GM19468 (cell line): ENCODE measurements at regions not wholly inside any gene's neighbourhood (a gene's known extent, or its start where the extent isn't known, plus 50 kb on each side); places are given as distances from the start of the nearest gene placed in this dataset.

Experiments
- ATAC-seq: cut with Tn5 transposase; IDR thresholded peaks from one replicate; pipeline ENCODE4 v1.9.1; 2021; ENCODE audit warnings: mild to moderate bottlenecking, moderate library complexity, moderate number of reproducible peaks; ENCODE audit not compliant: unreplicated experiment; ENCODE audit errors: extremely low read depth

DNA sequence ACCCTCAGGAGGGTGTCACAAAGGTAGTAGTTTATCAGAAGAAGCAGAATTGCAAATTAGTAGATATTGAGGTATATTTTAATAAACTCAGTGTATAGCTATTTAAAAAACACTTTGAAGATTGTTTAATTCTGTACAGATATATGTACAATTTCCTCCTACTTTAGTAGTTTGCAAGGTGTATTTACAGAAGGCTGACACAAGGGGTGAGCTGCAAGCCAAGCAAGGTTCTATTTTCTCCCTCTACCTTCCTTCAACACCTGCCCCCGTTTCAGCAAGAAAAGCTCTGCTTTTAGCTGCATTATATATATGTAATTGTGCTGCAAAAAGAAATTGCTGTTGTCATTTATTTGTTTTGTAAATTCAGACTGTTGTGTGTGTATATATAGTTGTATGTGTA, 674.2 kb upstream of the PKN2 start:
- ATAC-seq, result no peak

- ATAC-seq, result no peak
Observed at GRCh38 chr1:88013485-88013884, 670.6 kb upstream of the PKN2 start.

- no peak for ATAC-seq
Observed at GRCh38 chr1:88014131-88014530, 669.9 kb upstream of the PKN2 start.

DNA sequence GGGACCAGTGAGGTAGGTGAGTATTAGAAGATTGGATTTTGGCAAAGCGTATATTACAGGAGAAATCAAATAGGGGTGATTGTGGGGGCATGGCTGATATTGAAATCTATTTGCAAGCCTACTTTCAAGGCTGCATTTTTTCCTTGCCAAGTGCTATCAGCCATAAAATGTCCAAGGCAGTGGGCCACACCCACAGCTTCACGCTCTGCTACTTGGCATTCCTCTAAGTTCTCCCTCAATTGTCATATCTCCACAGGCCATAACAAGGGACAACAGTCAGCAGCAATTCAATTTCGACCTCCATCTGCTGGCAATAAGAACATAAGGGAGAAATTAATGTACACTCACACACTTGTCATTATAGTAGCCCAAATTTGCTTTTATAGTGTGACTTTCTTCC, 667.1 kb upstream of the PKN2 start:
- no peak for ATAC-seq

DNA sequence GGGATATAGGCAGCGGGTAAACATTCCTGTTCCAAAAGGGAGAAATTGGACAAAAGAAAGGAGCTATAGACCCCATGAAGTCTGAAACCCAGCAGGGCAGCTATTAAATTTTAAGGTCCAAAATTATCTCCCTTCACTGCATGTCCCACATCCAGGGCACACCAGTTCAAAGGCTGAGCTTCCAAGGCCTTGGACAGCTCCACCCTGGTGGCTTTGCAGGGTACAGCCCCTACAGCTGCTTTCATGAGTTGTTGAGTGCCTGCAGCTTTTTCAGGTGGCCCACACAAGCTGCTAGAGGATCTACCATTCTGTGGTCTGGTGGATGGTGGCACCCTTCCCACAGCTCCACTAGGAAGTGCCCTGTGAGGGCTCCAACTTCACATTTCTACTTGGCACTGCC, 662.5 kb upstream of the PKN2 start:
- no peak for ATAC-seq

DNA sequence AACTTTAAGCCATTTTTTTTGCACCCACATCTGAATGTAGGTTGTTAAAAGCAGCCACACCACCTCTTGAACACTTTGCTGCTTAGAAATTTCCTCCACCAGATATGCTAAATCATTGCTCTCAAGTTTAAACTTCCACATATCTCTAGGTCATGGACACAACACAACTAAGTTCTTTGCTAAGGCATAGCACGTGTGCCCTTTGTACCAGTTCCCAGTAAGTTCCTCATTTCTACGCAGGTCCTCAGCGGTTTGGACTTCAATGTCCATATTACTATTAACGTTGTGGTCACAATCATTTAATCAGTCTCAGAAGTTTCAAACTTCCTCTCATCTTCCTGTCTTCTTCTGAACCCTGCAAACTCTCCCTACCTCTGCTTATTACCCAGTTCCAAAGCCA, 661.6 kb upstream of the PKN2 start:
- ATAC-seq, result no peak

DNA sequence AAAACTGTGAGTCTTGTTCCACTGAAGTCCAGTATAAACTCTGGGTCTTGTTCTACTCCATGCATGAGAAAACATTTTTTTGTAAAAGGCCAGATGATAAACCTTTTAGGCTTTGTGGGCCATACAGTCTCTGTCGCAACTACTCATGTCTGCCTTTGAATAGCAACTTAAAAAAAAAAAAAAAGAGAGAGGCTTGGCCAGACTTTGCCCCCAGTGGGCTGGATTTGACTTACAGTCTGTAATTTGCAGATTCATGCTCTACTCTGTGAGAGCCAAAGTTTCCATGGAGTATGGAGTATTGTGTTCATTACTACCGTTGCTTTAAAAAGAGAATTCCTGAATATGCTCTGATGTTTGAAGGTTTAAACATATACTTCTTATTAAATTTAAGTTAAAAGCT, 654.9 kb upstream of the PKN2 start:
- ATAC-seq, result no peak

GRCh38 chr1:88029899-88030298, 654.2 kb upstream of the PKN2 start:
- ATAC-seq, result no peak

- no peak for ATAC-seq
Observed at GRCh38 chr1:88035578-88035977, 648.5 kb upstream of the PKN2 start.

DNA sequence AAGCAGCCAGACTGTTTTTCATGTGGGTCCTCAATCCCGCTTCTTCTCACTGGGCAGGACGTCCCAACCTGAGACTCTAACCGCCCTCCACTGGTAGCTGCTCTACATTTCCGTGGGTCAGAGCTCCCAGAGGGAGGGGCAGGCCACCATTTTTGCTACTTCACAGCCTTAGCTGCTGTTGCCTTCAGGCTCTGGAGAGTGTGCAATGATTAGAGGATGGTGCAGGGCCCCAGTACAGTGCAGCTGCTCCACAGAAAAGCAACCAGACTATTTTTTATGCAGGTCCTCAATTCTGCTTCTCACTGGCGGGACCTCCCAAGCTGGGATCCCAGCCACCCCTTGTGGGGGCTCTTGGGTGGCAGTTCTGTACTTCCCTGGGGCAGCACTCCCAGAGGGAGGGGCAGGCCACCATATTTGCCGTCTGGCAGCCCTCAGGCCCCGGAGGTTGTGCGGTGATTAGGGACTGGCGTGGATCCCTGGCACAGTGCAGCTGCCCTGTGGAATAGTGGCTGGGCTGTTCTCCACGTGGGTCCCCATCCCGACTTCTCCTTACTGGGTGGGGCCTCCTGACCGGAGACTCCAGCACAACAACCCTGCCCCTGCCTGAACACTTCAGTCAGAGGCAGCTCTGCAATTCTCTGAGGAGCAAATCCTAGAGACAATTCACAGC, 647.6 kb upstream of the PKN2 start:
- ATAC-seq, result no peak

DNA sequence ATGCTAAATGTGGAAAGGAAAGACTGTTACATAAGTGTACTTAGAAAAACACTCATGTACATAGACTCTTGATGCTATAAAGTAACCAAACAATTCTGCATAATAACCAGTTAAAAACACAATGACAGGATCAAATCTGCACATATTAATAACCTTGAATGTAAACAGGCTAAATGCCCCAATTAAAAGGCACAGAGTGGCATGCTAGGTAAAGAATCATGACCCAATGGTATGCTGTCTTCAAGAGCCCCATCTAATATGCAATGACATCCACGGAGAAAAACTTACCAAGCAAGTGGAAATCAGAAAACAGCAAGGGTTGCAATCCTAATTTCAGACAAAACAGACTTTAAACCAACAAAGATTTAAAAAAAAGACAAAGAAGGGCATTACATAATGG, 644.8 kb upstream of the PKN2 start:
- ATAC-seq, result no peak

- ATAC-seq, result no peak
Observed at GRCh38 chr1:88043834-88044233, 640.2 kb upstream of the PKN2 start.

- no peak for ATAC-seq
Observed at GRCh38 chr1:88052167-88052566, 631.9 kb upstream of the PKN2 start.

- ATAC-seq, result no peak
Observed at GRCh38 chr1:88053065-88053464, 631.0 kb upstream of the PKN2 start.

DNA sequence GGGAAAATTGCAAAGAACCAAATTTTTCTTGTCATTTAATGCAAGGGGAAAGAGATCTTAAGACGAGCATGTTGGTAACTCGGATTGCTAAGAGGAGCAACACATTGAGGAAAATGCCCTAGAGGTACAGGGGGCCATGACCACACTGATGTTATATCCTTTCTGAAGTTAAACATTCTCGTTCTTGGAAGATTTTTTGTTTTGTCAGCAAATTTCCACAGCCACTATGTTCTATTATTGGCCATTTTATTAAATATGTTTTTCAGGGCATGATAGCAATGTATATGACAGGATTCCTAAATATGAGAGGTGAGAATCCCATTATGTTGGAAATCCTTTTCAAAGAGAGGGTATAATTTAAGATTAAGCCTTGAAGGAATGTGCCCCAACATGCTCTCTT, 627.2 kb upstream of the PKN2 start:
- no peak for ATAC-seq

DNA sequence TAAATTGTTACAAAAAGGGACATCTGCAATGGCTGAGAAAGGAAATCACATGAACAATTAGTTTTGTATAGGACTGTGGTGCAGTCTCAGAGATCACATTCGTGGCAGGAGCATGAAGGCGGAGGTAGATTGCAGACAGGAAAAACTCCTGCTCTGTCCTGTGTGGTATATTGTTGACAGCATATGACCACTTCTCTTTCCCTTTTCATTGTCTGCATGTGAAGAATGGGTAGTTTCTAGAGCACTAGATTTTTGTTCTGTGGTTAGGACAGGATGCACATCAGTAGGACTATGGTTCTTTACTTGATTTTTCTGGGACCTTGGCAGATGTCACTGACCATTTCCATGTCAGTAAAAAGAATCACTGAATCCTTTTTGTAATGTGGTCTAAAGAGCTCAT, 625.9 kb upstream of the PKN2 start:
- ATAC-seq, result no peak

DNA sequence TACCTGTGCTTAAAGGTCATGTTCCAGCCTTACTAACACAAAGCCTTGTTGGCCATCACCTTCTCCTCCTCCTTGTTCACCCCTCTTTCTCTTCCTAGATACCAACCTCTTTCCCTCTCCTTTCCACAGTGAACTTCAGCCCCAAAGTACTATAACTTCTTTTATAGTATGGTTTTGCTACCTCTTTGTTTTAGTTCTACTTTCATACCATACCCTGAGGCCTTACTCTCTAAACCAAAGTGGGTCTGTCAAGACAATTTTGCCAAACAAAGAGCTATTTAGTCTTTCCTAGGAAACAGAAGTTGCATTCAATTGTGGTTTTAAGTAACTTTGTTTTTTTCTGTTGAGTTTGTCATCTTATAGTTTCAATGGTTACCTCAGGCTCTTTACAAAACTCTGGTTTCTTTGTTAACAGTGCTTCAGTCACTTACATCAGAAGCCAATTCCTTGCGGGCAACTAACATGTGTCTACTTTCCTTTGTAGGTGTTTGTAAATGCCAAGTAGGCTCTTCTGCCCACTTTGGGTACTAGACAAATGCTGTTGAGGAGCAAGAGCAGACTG, 623.9 kb upstream of the PKN2 start:
- ATAC-seq, result no peak

GRCh38 chr1:88060750-88061491, 623.2 kb upstream of the PKN2 start:
- ATAC-seq, result no peak

- no peak for ATAC-seq
Observed at GRCh38 chr1:88061492-88062177, 622.4 kb upstream of the PKN2 start.

- no peak for ATAC-seq
Observed at GRCh38 chr1:88062650-88063153, 621.4 kb upstream of the PKN2 start.

DNA sequence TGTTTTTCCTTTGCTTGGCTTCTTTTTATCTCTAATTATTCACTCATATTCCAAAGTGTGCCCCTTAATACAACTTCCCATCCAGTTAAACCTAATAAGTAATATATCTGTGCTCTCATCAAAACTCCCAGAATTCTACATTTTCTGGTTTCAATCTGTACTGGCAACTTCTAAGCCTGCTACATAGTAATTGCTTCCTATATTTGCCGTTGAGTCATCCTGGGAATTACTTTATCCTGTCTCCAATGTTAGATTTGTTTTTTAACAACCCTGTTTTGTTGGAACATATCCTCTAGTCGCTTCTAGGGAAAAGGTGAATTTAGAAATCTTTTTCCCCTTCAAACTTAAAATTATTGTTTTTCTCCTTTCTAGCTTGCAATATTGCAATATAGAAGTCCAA, 620.5 kb upstream of the PKN2 start:
- ATAC-seq, result no peak
